ENCODE measurements at regions not wholly inside any gene's neighbourhood (a gene's known extent, or its start where the extent isn't known, plus 50 kb on each side); places are given as distances from the start of the nearest gene placed in this dataset.

- no peak for TF ChIP-seq CTCF (IDR thresholded peaks at IDR 0.05; ENCODE audit: control extremely low read depth, extremely low read depth)
- H3K27ac ChIP-seq (ENCODE audit: low read depth in 1 of 2, low read length in 1 of 2) = no peak overlapping the region
- 88 to 96% methylated on average over 7 of the region's 7 CpGs for WGBS, 2 donors
- peaks cover 0 to 2% (median 0%) of the 10 kb centered on the region in 4 donors for H3K9me3 ChIP-seq (ENCODE audit: control insufficient read depth in 4 of 4, insufficient read depth in 3 of 4, low read length in 3 of 4)
- DNase-seq (no peak), ATAC-seq (ENCODE audit: insufficient read depth, low FRiP score) (no peak)
- no peaks in the 10 kb centered on the region for H3K36me3 ChIP-seq (ENCODE audit: control insufficient read depth in 4 of 4, insufficient read depth in 4 of 4, low read length in 4 of 4)
- H3K27me3 ChIP-seq (ENCODE audit: control insufficient read depth in 3 of 3, insufficient read depth in 3 of 3, low read length in 2 of 3) = no peaks in the 10 kb centered on the region
- peaks cover 0 to 7% (median 2%) of the 10 kb centered on the region in 5 donors for H3K4me1 ChIP-seq (ENCODE audit: control insufficient read depth in 5 of 5, insufficient read depth in 5 of 5, low read length in 5 of 5)
- H3K4me3 ChIP-seq = no peak overlapping the region
- no peak overlapping the region for H3K9ac ChIP-seq (ENCODE audit: insufficient read depth in 1 of 2, low read length in 2 of 2)
These were observed 142.1 kb downstream of the FOXA2 start for GRCh38 chr20:22442318-22442717.

GRCh38 chr20:22438926-22439325 is 145.4 kb downstream of the FOXA2 start:
- no peak for ATAC-seq (ENCODE audit: insufficient read depth, low FRiP score)
- no peak overlapping the region for H3K4me3 ChIP-seq
- 89 to 90% methylated on average over 4 of the region's 4 CpGs for WGBS, 2 donors

GRCh38 chr20:22438346-22438745 is 146.0 kb downstream of the FOXA2 start:
- no peak for ATAC-seq (ENCODE audit: insufficient read depth, low FRiP score)

More at GRCh38 chr20:22438926-22439325, 145.4 kb downstream of the FOXA2 start:
- no peak overlapping the region for H3K27ac ChIP-seq (ENCODE audit: low read depth in 1 of 2, low read length in 1 of 2)
- no peaks in the 10 kb centered on the region for H3K36me3 ChIP-seq (ENCODE audit: control insufficient read depth in 4 of 4, insufficient read depth in 4 of 4, low read length in 4 of 4)
- no peaks in the 10 kb centered on the region for H3K4me1 ChIP-seq (ENCODE audit: control insufficient read depth in 5 of 5, insufficient read depth in 5 of 5, low read length in 5 of 5)
- no peak for TF ChIP-seq CTCF (IDR thresholded peaks at IDR 0.05; ENCODE audit: control extremely low read depth, extremely low read depth)
- H3K9ac ChIP-seq (ENCODE audit: insufficient read depth in 1 of 2, low read length in 2 of 2) = no peak overlapping the region
- H3K27me3 ChIP-seq (ENCODE audit: control insufficient read depth in 3 of 3, insufficient read depth in 3 of 3, low read length in 2 of 3) = no peaks in the 10 kb centered on the region
- peaks cover 0 to 6% (median 2%) of the 10 kb centered on the region in 4 donors for H3K9me3 ChIP-seq (ENCODE audit: control insufficient read depth in 4 of 4, insufficient read depth in 3 of 4, low read length in 3 of 4)
- no peak for DNase-seq

More at GRCh38 chr20:22438346-22438745, 146.0 kb downstream of the FOXA2 start:
- peaks cover 0 to 6% (median 2%) of the 10 kb centered on the region in 4 donors for H3K9me3 ChIP-seq (ENCODE audit: control insufficient read depth in 4 of 4, insufficient read depth in 3 of 4, low read length in 3 of 4)
- H3K36me3 ChIP-seq (ENCODE audit: control insufficient read depth in 4 of 4, insufficient read depth in 4 of 4, low read length in 4 of 4) = no peaks in the 10 kb centered on the region
- 76 to 77% methylated on average over 6 of the region's 6 CpGs for WGBS, 2 donors
- H3K27me3 ChIP-seq (ENCODE audit: control insufficient read depth in 3 of 3, insufficient read depth in 3 of 3, low read length in 2 of 3) = no peaks in the 10 kb centered on the region
- H3K4me3 ChIP-seq = no peak overlapping the region
- no peak overlapping the region for H3K27ac ChIP-seq (ENCODE audit: low read depth in 1 of 2, low read length in 1 of 2)
- DNase-seq = no peak
- no peak for TF ChIP-seq CTCF (IDR thresholded peaks at IDR 0.05; ENCODE audit: control extremely low read depth, extremely low read depth)
- no peaks in the 10 kb centered on the region for H3K4me1 ChIP-seq (ENCODE audit: control insufficient read depth in 5 of 5, insufficient read depth in 5 of 5, low read length in 5 of 5)
- H3K9ac ChIP-seq (ENCODE audit: insufficient read depth in 1 of 2, low read length in 2 of 2) = no peak overlapping the region
